GM21515 (cell line): ENCODE measurements at regions not wholly inside any gene's neighbourhood (a gene's known extent, or its start where the extent isn't known, plus 50 kb on each side); places are given as distances from the start of the nearest gene placed in this dataset.
"Not testable (repeated sequence)": the region's sequence is repeated elsewhere in the genome, so short reads cannot be mapped to it uniquely, and the experiment has no call there.

ENCODE experiments used
- ATAC-seq: cut with Tn5 transposase; IDR thresholded peaks from one replicate; pipeline ENCODE4 v1.9.1; 2021; ENCODE audit not compliant: unreplicated experiment

DNA sequence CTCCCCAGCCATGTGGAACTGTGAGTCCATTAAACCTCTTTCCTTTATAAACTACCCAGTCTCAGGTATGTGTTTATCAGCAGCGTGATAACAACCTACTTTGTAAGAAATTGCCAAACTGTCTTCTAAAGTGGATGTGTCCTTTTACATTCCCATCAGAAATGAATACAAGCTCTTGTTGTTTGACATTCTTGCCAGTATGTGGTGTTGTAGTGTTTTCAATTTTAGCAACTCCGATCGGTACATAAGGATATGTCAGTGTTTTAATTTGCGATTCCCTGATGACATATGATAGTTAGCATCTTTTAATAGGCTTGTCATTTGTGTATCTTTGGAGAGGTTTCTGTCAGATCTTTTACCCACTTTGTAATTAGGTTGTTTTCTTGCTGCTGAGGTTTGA is 1156.3 kb upstream of the CRIM1 start:
- ATAC-seq = no peak

DNA sequence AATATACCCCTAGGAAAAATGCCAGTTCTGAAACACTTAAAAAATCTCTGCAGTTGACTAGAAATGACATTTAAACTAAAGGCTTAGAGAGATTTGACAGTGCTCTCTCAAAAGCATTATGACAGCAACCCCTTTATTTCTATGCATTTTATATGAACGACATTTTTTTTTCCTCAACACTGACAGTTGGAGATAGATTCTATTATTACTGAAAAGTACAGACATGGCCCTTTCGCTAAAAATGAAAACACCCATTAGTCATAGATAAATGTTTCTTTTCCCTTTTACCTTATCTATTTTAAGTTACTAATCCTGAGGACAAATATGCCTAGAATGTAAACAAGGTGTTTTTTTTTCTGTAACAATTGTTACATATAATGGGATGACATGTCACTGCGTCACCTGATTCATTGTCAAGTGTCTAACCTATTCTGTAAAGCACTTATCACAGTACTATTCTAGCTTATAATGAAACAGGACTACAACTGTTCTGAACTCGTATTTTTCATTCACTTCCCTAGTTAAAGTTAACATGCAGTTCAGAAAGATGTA is 1169.6 kb upstream of the CRIM1 start:
- ATAC-seq = no peak

DNA sequence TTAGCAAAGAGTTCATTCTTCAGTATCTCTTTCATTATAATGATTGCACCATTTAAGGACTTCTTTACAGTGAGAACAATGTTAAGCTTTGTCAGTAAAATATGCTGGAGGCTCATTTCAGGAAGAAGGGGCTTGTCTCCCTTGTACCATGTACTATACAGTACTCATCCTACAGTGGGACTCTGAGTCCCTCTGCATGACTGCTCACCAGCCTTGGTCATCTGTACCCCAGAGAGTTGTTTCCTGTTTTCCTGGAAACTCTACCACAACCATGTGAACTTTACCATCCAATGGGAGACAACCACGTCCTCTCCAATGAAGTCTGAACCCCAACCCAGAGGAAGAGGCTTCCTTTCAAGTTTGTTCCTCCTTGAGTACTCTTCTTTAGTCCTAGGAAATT is 1171.1 kb upstream of the CRIM1 start:
- no peak for ATAC-seq

- ATAC-seq = not testable (repeated sequence)
Measured at GRCh38 chr2:35176726-35177125, 1178.9 kb upstream of the CRIM1 start.

DNA sequence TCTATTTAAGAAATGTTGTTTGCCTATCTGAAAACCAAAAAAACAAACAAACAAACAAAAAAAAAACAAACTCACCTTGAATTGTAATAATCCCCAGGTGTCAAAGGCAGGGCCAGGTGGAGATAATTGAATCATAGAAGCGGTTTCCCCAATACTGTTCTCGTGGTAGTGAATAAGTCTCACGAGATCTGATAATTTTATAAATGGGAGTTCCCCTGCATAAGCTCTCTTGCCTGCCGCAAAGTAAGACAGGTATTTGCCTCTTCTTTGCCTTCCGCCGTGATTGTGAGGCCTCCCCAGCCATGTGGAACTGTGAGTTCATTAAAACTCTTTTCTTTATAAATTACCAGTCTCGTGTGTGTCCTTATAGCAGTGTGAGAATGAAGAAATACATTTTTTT is 1180.7 kb upstream of the CRIM1 start:
- no peak for ATAC-seq

- no peak for ATAC-seq
Measured at GRCh38 chr2:35172687-35173086, 1182.9 kb upstream of the CRIM1 start.

DNA sequence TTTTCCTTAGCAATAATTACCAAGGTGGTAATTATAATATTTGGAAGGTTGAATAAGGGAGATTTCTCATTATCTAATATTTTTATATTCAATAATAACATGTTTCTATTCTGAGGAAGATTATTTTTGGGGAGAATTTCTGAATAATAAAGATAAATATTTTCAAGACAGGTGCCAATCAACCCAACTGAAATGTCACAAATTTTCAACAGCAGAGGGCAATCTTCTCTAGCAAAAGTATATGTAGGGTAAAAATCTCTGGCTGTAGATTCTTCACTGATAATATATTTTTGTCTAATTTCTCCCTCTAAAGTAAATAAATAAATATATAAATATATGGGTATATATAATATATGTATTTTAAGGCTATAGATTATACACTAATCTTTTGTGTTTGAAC is 1187.2 kb upstream of the CRIM1 start:
- ATAC-seq = no peak

DNA sequence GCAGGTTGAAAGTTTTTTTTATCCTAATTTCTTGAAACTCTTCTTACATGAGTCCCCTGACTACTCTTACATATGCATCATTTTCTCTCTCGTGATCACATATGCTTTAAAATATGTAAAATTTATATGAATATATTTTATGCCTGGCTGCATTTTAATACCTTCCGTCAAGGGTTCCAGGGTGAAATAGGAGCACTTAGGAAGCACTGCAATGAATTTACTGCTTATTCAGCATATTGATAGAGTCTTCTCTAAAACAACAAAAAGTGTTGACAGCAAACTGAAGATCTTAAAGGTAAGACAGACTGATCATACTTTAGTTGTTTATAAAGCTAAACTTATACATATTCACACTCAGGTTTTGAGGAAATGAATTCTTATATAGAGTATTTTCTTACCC is 1191.6 kb upstream of the CRIM1 start:
- ATAC-seq = no peak

DNA sequence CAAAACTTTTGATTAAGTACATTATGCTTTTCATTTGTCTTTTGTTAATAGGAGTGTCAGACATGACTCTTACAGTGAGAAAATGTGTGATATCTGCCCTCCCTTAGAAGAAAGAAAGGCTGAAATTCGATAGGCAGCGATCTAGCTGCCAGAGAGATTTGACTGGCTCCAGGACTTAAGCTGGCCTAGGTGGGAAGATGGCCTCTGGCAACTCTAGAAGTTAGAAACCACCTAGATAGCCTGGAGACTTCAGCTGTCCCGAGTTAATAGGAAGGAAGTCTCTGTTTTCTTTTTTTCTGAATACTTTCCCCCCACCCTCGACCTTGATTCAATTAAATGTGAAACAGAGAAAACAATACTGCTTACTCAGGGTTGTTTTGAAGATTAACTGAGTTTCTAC is 1194.7 kb upstream of the CRIM1 start:
- no peak for ATAC-seq

DNA sequence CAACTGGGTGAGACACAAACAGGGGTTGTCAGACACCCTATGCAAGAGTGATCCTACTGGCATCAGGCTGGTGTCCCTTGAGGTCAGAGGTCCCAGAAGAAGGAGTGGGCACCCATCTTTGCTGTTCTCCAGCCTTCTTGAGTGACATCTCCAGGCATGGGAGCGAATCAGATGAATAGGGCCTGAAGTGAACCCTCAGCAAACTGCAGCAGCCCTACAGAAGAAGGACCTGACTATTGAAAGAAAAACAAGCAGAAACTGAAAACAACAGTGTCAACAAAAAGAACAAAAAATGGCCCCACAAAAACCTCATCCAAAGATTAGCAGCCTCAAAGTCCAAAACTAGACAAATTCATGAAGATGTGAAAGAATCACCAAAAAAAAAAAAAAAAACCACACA is 1229.7 kb upstream of the CRIM1 start:
- ATAC-seq = no peak

DNA sequence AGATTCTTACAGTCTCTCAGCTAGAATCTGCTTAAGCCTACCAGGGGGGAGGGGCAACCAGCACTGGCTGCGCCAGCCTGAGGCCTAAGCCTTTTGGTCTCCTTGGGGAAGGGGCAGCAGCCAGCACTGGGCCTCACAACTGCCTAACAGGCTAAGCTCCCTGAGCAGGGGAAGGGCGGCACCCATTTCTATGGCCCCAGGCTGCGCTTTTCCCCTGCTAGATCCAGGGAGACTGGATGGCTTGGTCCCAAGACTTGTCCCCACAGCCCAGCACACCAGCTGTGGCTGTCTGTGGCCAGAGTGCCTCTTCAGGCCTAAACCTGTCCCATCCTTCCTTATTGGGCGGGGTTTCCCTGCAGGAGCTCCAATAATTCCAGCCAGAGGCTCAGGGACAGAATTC is 1230.3 kb upstream of the CRIM1 start:
- no peak for ATAC-seq

- ATAC-seq = no peak
Measured at GRCh38 chr2:35116151-35116550, 1239.4 kb upstream of the CRIM1 start.

GRCh38 chr2:35114765-35115164 is 1240.8 kb upstream of the CRIM1 start:
- no peak for ATAC-seq

- not testable (repeated sequence) for ATAC-seq
Measured at GRCh38 chr2:35112367-35112766, 1243.2 kb upstream of the CRIM1 start.

DNA sequence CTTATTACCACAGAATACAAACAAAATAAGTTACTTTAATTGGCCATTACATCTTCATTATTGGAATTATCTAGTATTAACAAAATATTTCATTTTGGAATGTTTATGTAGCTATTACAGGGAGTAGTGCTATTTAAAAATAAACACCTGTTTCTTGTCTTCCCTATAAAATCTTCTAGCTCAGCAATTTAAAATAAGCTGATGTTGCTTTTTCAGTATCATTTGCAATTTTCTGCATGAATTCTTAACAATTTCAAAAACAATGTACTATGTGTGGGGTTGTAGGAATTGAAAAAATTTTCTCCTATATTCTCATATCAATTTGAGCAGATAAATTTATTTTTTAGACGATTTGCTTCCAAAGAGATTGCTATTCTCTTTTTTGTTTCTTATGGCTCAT is 1251.3 kb upstream of the CRIM1 start:
- no peak for ATAC-seq

DNA sequence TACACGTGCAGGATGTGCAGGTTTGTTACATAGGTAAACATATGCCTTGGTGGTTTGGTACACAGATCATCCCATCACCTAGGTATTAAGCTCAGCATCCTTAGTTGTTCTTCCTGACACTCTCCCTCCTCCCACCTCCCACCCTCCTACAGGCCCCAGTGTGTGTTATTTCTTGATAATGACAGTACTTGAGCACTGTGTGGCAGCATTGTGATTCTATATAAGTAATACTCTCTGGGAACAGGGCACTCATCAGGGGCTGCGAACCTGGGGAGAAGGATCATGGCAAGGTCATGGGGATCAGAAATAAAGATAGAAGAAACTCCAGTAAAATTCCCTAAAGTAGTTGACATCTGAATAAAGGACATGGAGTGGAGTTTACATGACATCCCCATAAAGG is 1256.2 kb upstream of the CRIM1 start:
- no peak for ATAC-seq

GRCh38 chr2:35082072-35082471 is 1273.5 kb upstream of the CRIM1 start:
- no peak for ATAC-seq

- ATAC-seq = no peak
Measured at GRCh38 chr2:35081622-35082015, 1274.0 kb upstream of the CRIM1 start.

GRCh38 chr2:35081001-35081621 is 1274.5 kb upstream of the CRIM1 start:
- ATAC-seq = no peak

- ATAC-seq = no peak
Measured at GRCh38 chr2:35080231-35080910, 1275.2 kb upstream of the CRIM1 start.

DNA sequence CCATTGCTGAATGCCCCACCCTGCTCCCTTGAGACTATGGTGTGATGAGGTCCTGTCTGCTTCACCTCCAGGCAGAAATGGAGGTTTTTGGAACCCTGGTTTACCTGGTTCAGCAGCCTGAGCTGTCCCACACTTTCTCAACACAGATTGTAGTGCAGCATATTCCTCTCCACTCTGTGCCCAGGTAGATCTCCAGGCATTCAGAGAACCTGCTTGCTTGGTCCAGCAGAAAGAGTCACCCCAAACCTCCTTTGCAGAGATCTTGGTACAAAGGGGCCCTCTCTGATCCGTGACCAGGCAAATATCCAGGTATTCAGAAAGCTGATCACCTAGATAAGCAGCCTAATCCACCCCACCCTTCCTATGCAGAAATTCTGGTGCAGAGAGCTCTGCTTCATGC is 1288.2 kb upstream of the CRIM1 start:
- ATAC-seq = no peak

- ATAC-seq = no peak
Measured at GRCh38 chr2:35063836-35064235, 1291.7 kb upstream of the CRIM1 start.

- no peak for ATAC-seq
Measured at GRCh38 chr2:35035883-35036282, 1319.7 kb upstream of the CRIM1 start.
